ENCODE measurements at regions not wholly inside any gene's neighbourhood (a gene's known extent, or its start where the extent isn't known, plus 50 kb on each side); places are given as distances from the start of the nearest gene placed in this dataset.

DNA sequence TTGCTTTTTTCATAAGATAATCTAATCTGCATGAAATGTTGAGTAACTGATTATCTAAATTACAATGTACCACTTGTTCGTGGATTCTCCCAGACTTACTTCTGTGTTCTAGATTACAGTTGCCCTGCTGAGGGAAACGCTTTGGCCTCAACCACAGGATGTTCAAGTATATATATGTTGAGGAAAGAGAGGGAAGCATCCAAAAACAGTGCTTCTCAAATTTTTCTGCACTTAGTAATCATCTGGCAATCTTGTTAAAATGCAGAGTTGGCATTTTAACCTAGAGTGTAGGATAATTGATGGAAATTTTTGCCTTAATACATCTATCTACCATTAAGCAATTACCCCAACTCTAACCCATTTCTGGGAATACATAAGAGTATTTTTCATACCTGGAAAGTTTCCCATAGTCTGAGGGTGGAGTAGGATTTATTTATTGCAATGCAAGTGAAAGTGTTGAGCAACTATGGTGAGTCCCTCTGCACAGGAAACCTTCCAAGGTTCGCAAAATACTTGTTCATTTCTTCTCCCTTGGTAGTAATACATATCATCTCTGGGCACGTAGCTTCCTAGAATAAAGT is 59.6 kb upstream of the C1GALT1 start:
- DNase-seq = no peak

DNA sequence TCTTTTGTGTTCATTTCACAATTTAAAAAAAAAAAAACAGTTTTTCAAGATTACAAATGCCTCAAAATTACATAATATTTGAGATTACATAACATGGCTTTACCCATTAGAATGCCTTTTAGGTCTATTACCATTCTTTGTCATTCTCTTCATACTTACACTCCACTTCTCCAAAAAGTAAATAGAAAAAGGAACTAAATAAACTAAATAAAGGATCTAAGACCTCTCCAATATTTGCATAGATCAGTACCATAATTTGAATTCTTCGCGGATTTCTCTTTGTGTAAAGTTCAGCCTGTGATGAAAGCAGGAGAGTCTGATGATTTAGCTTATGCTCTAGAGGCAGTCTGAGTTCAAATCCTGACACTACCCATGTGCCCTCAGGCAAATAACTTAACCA is 56.4 kb upstream of the C1GALT1 start:
- no peak for DNase-seq

DNA sequence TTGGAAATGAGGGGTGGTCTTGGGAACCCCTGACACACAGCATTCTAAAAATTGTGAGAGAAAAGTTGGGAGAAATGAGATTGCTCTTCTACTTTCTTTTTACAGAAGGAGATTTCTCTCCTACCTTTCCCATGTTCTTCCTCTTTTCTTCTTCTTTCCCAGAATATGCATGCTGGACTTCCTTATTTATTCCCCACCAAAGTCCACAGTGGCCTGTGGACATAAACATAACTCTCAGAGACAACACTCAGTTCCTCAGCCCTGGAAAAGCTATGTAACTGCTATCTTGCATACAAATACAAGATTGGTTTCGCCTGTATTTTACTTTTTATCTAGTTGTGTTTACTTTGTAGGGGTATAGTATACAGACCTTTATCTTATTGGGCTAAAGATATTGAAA is 54.6 kb upstream of the C1GALT1 start:
- no peak for DNase-seq

GRCh38 chr7:7129381-7129780 is 53.0 kb upstream of the C1GALT1 start:
- no peak for DNase-seq

GRCh38 chr7:7131273-7131672 is 51.1 kb upstream of the C1GALT1 start:
- no peak for DNase-seq

Data from hippocampal formation (tissue), 2 donors.